VCaP (cell line): ENCODE measurements at regions not wholly inside any gene's neighbourhood (a gene's known extent, or its start where the extent isn't known, plus 50 kb on each side); places are given as distances from the start of the nearest gene placed in this dataset.
A peak's percentile ranks its signal among the peaks of the same experiment; 100 is the strongest.

ENCODE experiments used
- H3K27ac ChIP-seq: fragments of 450-650 bp; 2 replicates; pipeline ENCODE4 v1.5.1; 2017
- TF ChIP-seq, protein P1 (sequence below): fragments of 450-650 bp; conservative IDR thresholded peaks from 2 replicates; pipeline ENCODE4 v1.5.1; 2017; ENCODE audit warnings: mild to moderate bottlenecking, moderate library complexity

- TF ChIP-seq, protein P1, sequence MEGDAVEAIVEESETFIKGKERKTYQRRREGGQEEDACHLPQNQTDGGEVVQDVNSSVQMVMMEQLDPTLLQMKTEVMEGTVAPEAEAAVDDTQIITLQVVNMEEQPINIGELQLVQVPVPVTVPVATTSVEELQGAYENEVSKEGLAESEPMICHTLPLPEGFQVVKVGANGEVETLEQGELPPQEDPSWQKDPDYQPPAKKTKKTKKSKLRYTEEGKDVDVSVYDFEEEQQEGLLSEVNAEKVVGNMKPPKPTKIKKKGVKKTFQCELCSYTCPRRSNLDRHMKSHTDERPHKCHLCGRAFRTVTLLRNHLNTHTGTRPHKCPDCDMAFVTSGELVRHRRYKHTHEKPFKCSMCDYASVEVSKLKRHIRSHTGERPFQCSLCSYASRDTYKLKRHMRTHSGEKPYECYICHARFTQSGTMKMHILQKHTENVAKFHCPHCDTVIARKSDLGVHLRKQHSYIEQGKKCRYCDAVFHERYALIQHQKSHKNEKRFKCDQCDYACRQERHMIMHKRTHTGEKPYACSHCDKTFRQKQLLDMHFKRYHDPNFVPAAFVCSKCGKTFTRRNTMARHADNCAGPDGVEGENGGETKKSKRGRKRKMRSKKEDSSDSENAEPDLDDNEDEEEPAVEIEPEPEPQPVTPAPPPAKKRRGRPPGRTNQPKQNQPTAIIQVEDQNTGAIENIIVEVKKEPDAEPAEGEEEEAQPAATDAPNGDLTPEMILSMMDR, result peak; percentile 96
Measured at GRCh38 chr6:159104163-159104925, 59.6 kb upstream of the TAGAP start.

GRCh38 chr6:159103396-159104162, 58.8 kb upstream of the TAGAP start:
- TF ChIP-seq, protein P1, result 0 out of 2 replicates have a peak, but pooled peaks have one; percentile 6

More at GRCh38 chr6:159104163-159104925, 59.6 kb upstream of the TAGAP start:
- no peak overlapping the region for H3K27ac ChIP-seq

GRCh38 chr6:159102373-159103160, 57.8 kb upstream of the TAGAP start:
- TF ChIP-seq, protein P1, result no peak
- no peak overlapping the region for H3K27ac ChIP-seq

More at GRCh38 chr6:159103396-159104162, 58.8 kb upstream of the TAGAP start:
- no peak overlapping the region for H3K27ac ChIP-seq

DNA sequence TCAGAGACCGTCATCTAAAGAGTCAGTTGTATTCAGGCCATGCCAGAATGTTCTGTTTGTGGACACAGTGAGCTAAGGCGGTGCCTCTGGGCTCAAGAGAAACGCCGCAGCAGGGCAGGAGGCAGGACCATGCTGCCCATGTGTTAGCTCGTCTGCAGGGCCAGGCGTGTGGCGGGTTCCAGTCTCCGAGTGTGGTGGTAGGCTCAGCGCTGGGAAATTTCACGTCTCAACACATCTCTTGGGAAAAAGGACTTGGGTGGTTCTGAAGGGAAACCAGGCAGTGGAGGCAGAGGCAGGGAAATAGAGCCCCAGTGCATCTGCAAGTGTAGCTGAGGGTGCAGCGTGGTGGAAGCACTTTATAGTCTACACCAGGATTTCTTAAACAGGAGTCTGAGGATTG, 56.9 kb upstream of the TAGAP start:
- TF ChIP-seq, protein P1, result no peak
- no peak overlapping the region for H3K27ac ChIP-seq

DNA sequence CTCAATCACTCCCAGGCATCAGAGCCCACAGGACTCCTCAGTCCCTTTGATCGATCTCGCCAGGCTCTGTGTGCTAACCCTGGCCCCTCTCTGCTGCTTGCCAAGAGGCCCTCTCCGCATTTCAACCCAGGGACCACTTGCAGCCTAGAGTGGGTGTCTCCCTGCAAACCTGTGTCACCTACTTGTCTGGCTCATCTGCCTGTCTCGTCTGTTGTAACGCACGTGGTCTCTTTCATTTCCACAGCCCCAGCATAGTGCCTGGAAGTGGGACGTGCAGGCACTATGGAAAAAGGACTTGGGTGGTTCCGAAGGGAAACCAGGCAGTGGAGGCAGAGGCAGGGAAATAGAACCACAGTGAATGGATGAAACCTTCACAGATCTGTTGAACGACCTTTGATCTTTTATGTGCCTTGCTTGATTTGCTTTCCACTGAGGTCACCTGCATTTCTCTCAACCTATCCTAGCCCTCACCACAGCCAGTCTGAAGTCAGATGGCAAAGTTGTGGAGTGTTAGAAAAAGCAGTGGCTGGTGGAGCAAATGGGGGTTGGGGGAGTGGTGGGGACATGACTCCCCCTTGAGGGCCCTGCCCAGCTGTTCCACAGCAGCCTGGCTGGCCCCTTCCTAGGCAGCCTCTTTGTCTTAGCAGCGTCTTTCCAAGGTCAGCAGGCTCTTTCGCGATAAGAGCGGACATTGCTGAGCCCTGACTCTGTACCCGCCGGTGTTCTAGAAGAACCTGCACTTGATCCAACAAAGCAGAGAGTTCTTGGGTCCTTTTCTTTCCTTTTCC, 55.8 kb upstream of the TAGAP start:
- TF ChIP-seq, protein P1, result no peak
- no peak overlapping the region for H3K27ac ChIP-seq

- H3K27ac ChIP-seq, result no peak overlapping the region
- TF ChIP-seq, protein P1, result no peak
Measured at GRCh38 chr6:159099961-159100360, 55.2 kb upstream of the TAGAP start.
